Parathyroid adenoma (tissue), 2 donors: ENCODE measurements at regions not wholly inside any gene's neighbourhood (a gene's known extent, or its start where the extent isn't known, plus 50 kb on each side); places are given as distances from the start of the nearest gene placed in this dataset.

ENCODE experiments used
- H2AFZ ChIP-seq: fragments of 300-600 bp; sonication (generic); one replicate; pipeline ENCODE4 v1.7.0; 2017; ENCODE audit warnings: antibody characterized with exemption, mild to moderate bottlenecking
- H3K27ac ChIP-seq: fragments of 300-600 bp; sonication (generic); one replicate; pipeline ENCODE4 v1.7.0; 2017
- H3K27me3 ChIP-seq: fragments of 300-600 bp; sonication (generic); one replicate; pipeline ENCODE4 v1.7.0; 2017; ENCODE audit warnings: low read length; ENCODE audit not compliant: control insufficient read depth, insufficient read depth
- H3K36me3 ChIP-seq: fragments of 300-600 bp; sonication (generic); one replicate; pipeline ENCODE4 v1.7.0; 2017; ENCODE audit warnings: low read length; ENCODE audit not compliant: control insufficient read depth, insufficient read depth
- H3K4me1 ChIP-seq: fragments of 300-600 bp; sonication (generic); one replicate; pipeline ENCODE4 v1.7.0; 2017; ENCODE audit warnings: control low read depth
- H3K4me2 ChIP-seq: fragments of 300-600 bp; sonication (generic); one replicate; pipeline ENCODE4 v1.7.0; 2017; ENCODE audit warnings: low read length
- H3K4me3 ChIP-seq: fragments of 300-600 bp; sonication (generic); one replicate; pipeline ENCODE4 v1.7.0; 2017; ENCODE audit warnings: low read depth, low read length
- H3K79me2 ChIP-seq: fragments of 300-600 bp; sonication (generic); one replicate; pipeline ENCODE4 v1.7.0; 2017; ENCODE audit warnings: control low read depth
- H3K9ac ChIP-seq: fragments of 300-600 bp; sonication (generic); one replicate; pipeline ENCODE4 v1.7.0; 2017; ENCODE audit warnings: mild to moderate bottlenecking
- H3K9me3 ChIP-seq: fragments of 300-600 bp; sonication (generic); one replicate; pipeline ENCODE4 v1.7.0; 2017; ENCODE audit warnings: low read length; ENCODE audit not compliant: control insufficient read depth
- CTCF ChIP-seq: fragments of 300-600 bp; sonication (generic); IDR thresholded peaks from one replicate; pipeline ENCODE4 v1.7.0; 2017; ENCODE audit warnings: antibody characterized with exemption, mild to moderate bottlenecking
- donor health status: primary hyperparathyroidism.

GRCh38 chr20:11844691-11845090 lies 73.0 kb upstream of the BTBD3 start:
- no peak overlapping the region for H3K4me2 ChIP-seq
- TF ChIP-seq CTCF = no peak
- H3K9me3 ChIP-seq = no peaks in the 10 kb centered on the region
- H3K27me3 ChIP-seq = no peaks in the 10 kb centered on the region
- no peaks in the 10 kb centered on the region for H3K36me3 ChIP-seq
- no peaks in the 10 kb centered on the region for H3K79me2 ChIP-seq
- no peak overlapping the region for H2AFZ ChIP-seq
- H3K4me1 ChIP-seq = no peaks in the 10 kb centered on the region
- H3K4me3 ChIP-seq = no peak overlapping the region
- no peak overlapping the region for H3K9ac ChIP-seq
- H3K27ac ChIP-seq = no peak overlapping the region

GRCh38 chr20:11845340-11845739 lies 72.4 kb upstream of the BTBD3 start:
- Histone ChIP-seq H3K9me3 (no peaks in the 10 kb centered on the region), H3K4me3 (no peak overlapping the region), H3K4me1 (no peaks in the 10 kb centered on the region), H3K27ac (no peak overlapping the region), H3K36me3 (no peaks in the 10 kb centered on the region), H3K4me2 (no peak overlapping the region), H3K27me3 (no peaks in the 10 kb centered on the region), H3K79me2 (no peaks in the 10 kb centered on the region), H3K9ac (no peak overlapping the region), H2AFZ (no peak overlapping the region)
- TF ChIP-seq CTCF = no peak

- no peak overlapping the region for H3K4me3 ChIP-seq
- H3K27me3 ChIP-seq = no peaks in the 10 kb centered on the region
- H3K27ac ChIP-seq = no peak overlapping the region
- H3K79me2 ChIP-seq = no peaks in the 10 kb centered on the region
- H3K9me3 ChIP-seq = no peaks in the 10 kb centered on the region
- no peaks in the 10 kb centered on the region for H3K4me1 ChIP-seq
- H3K36me3 ChIP-seq = no peaks in the 10 kb centered on the region
- H3K9ac ChIP-seq = no peak overlapping the region
- TF ChIP-seq CTCF = no peak
- no peak overlapping the region for H2AFZ ChIP-seq
- no peak overlapping the region for H3K4me2 ChIP-seq
These were observed 71.6 kb upstream of the BTBD3 start for GRCh38 chr20:11846131-11846530.

- Histone ChIP-seq H3K4me1 (no peaks in the 10 kb centered on the region), H3K9me3 (no peaks in the 10 kb centered on the region), H3K4me3 (no peak overlapping the region), H3K4me2 (no peak overlapping the region), H3K27me3 (no peaks in the 10 kb centered on the region), H3K9ac (no peak overlapping the region), H3K36me3 (no peaks in the 10 kb centered on the region), H2AFZ (no peak overlapping the region), H3K27ac (no peak overlapping the region), H3K79me2 (no peaks in the 10 kb centered on the region)
- TF ChIP-seq CTCF = no peak
These were observed 69.9 kb upstream of the BTBD3 start for GRCh38 chr20:11847827-11848226.

GRCh38 chr20:11849270-11849915 lies 68.3 kb upstream of the BTBD3 start:
- Histone ChIP-seq H3K36me3 (no peaks in the 10 kb centered on the region), H3K4me3 (no peak overlapping the region), H3K27me3 (no peaks in the 10 kb centered on the region), H2AFZ (no peak overlapping the region), H3K27ac (no peak overlapping the region), H3K9me3 (no peaks in the 10 kb centered on the region), H3K79me2 (no peaks in the 10 kb centered on the region), H3K4me2 (no peak overlapping the region), H3K9ac (no peak overlapping the region), H3K4me1 (no peaks in the 10 kb centered on the region)
- TF ChIP-seq CTCF = no peak
